Astrocyte (in vitro differentiated cells and primary cell): ENCODE measurements at regions not wholly inside any gene's neighbourhood (a gene's known extent, or its start where the extent isn't known, plus 50 kb on each side); places are given as distances from the start of the nearest gene placed in this dataset.

ENCODE experiments used
- EZH2 ChIP-seq: IDR thresholded peaks from 2 replicates; pipeline ENCODE4 v1.6.1; 2012; ENCODE audit warnings: mild to moderate bottlenecking, low read length, inconsistent platforms; ENCODE audit not compliant: insufficient read depth
- TF ChIP-seq, protein P1 (sequence below): IDR thresholded peaks from 2 replicates; pipeline ENCODE4 v1.5.1; 2011; ENCODE audit warnings: low read depth, mild to moderate bottlenecking, inconsistent platforms, low read length, moderate library complexity; ENCODE audit not compliant: insufficient read depth

DNA sequence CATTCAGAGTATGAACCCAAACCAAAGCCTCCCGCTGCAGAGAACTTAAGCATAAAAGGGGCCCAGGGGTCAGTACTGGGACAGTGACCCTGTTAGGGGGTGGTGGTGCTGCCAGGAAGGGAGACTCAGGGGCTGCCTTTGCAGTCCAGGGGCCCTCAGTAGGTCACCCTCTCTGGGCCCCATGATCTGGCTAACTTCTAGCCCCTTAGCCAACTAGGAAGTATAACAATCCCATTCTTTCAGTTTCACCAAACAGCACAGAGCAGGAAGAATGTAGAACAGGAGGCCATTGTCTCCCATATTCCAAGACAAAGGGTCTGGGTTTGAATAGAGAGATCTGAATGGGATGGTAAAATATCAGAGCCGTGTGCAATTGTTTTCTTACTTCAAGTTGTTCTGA is 378.6 kb upstream of the C16orf82 start:
- TF ChIP-seq, protein P1, sequence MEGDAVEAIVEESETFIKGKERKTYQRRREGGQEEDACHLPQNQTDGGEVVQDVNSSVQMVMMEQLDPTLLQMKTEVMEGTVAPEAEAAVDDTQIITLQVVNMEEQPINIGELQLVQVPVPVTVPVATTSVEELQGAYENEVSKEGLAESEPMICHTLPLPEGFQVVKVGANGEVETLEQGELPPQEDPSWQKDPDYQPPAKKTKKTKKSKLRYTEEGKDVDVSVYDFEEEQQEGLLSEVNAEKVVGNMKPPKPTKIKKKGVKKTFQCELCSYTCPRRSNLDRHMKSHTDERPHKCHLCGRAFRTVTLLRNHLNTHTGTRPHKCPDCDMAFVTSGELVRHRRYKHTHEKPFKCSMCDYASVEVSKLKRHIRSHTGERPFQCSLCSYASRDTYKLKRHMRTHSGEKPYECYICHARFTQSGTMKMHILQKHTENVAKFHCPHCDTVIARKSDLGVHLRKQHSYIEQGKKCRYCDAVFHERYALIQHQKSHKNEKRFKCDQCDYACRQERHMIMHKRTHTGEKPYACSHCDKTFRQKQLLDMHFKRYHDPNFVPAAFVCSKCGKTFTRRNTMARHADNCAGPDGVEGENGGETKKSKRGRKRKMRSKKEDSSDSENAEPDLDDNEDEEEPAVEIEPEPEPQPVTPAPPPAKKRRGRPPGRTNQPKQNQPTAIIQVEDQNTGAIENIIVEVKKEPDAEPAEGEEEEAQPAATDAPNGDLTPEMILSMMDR, result no peak
- no peak for TF ChIP-seq EZH2
